ENCODE measurements at regions not wholly inside any gene's neighbourhood (a gene's known extent, or its start where the extent isn't known, plus 50 kb on each side); places are given as distances from the start of the nearest gene placed in this dataset.

DNA sequence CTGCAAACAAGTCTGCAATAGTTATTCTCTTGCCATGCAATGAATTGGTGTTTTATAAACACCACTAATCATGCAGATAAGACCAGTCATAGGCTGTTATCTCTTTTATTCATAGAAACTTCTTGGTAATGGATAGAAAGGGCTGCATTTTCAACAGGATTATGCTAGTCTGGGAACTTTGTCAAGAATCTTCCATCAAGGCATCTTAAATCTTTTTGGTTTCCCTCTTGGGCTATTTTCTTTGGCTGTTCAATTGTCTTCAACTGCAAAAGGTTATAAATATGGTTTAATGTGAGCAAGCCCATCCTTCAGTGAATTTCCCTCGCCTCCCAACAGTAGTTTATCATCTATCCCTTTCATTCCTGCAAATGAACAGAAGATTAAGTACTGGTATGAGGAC, 59.0 kb upstream of the MINAR1 start:
- no peak for DNase-seq (ENCODE audit: low read depth, low spot score)

DNA sequence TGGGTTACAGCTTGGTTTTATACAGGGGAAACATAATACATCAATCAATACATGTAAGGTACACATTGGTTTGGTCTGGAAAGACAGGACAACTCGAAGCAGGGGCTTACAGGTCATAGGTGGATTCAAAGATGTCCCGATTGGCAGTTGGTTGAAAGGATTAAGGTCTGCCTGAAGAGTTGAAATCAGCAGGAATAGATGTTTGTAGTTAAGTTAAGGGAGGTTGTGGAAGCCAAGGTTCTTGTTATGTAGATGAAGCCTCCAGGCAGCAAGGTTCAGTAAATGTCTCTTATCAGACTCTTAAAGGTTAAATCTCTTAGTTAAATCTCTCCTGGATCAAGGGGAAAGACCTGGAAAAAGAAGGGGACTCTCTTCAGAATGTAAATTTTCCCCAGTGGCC, 58.4 kb upstream of the MINAR1 start:
- DNase-seq (ENCODE audit: low read depth, low spot score): no peak

GRCh38 chr15:79376383-79376782, 55.8 kb upstream of the MINAR1 start:
- DNase-seq (ENCODE audit: low read depth, low spot score): no peak

GRCh38 chr15:79378394-79379109, 53.6 kb upstream of the MINAR1 start:
- no peak for DNase-seq (ENCODE audit: low read depth, low spot score)

DNA sequence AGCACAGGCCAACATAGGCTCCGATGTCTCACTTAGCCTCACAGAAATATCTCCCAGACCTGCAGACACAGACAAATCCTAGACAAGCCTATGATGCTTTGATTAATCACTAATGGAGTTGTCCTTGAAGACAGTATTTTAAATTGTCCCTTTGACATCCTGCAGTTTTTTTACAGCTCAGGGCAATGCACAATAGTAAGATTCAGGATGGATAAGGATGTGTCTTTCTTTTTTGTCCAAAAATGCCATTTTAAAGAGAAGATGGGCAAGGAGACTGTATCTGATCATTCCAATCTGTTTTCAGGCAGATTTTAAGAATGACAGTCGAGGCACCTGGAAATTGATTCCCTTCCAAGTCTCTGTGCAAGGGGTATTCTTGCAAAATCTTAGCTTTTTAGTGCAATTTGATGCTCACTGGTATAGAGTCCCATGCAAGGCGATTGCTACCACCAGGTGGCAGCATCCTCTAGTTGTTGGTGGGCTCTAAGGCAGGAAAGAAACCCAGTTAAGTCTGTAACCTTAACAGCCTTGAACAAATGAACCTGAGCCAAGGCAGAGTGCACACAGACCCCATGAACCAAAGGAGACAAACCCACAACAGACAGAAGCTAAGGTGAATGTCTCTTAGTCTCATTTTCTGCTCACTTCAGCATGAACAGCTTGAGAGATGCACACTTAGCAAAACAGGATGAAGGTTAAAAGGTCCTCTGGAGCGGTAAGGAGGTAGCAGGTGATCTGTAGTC, 51.2 kb upstream of the MINAR1 start:
- DNase-seq (ENCODE audit: low read depth, low spot score): peak; percentile 59

DNA sequence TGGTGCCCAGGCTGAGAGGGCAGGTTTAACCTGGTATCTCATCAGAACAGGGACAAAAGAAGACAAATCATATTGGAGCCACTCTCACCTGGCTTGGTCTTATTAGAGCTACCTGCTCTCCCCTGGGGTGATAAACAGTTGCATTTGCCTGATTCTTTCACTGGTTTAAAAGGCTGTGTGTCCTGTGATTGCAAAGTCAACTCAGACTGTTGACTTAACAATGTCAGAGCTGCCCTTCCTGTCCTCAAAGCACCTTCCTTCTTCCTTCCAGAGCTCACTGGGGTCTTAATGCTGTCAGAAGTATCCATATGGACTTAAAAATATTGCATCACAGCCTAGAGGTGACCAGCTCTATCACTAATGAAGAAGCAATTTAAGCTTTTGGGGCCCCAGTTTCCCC, 50.5 kb upstream of the MINAR1 start:
- no peak for DNase-seq (ENCODE audit: low read depth, low spot score)

All from activated CD4-positive, CD25-positive, alpha-beta regulatory T cell treated with anti-CD3 and anti-CD28 coated beads, Interleukin-2, amount 50 U/mL, for 16 hours (primary cell).